ENCODE measurements at regions not wholly inside any gene's neighbourhood (a gene's known extent, or its start where the extent isn't known, plus 50 kb on each side); places are given as distances from the start of the nearest gene placed in this dataset.
A peak's percentile ranks its signal among the peaks of the same experiment; 100 is the strongest.

DNA sequence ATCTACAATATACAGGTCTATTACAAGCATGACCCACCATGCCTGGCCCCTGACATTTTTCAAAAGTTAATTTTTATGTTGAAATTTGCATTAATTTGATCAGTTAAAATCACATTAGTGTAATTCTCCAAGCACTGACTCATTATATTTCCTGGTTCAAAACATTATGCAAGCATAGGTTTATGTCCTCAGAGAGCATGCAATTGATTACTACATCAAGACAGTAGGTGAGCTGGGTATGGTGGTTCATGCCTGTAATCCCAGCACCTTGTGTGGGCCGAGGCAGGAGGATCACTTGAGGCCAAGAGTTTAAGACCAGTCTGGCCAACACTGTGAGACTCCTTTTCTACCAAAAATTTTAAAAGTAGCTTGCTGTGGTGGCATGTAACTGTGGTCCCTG is 248.8 kb upstream of the KLHL1 start:
- no peaks in the 10 kb centered on the region for H3K9me3 ChIP-seq (replicated peaks)
- no peaks in the 10 kb centered on the region for H3K4me1 ChIP-seq
- H3K27me3 ChIP-seq, result no peaks in the 10 kb centered on the region
- H3K36me3 ChIP-seq, result no peaks in the 10 kb centered on the region
- no peak overlapping the region for H3K4me3 ChIP-seq
- H3K27ac ChIP-seq, result no peak overlapping the region
- no peak for DNase-seq

DNA sequence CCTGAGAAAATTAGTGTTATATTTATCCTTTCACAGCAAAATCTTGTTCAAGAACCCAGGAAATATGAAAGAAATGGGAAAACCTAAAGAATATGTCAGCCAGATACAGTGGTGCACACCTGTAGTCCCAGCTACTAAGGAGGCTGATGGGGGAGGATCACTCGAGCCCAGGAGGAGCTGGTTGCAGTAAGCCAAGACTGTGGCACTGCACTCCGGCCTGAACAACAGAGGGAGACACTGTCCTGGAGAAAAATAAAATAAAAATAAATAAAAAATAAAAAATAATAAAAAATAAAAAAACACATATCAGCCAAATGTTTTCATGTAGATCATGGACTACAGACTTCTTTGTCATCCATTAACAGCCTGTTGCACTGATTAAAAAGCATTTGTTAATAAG is 244.8 kb upstream of the KLHL1 start:
- no peaks in the 10 kb centered on the region for H3K4me1 ChIP-seq
- H3K4me3 ChIP-seq, result no peak overlapping the region
- no peaks in the 10 kb centered on the region for H3K36me3 ChIP-seq
- no peaks in the 10 kb centered on the region for H3K9me3 ChIP-seq (replicated peaks)
- no peak for DNase-seq
- H3K27ac ChIP-seq, result no peak overlapping the region
- H3K27me3 ChIP-seq, result no peaks in the 10 kb centered on the region

DNA sequence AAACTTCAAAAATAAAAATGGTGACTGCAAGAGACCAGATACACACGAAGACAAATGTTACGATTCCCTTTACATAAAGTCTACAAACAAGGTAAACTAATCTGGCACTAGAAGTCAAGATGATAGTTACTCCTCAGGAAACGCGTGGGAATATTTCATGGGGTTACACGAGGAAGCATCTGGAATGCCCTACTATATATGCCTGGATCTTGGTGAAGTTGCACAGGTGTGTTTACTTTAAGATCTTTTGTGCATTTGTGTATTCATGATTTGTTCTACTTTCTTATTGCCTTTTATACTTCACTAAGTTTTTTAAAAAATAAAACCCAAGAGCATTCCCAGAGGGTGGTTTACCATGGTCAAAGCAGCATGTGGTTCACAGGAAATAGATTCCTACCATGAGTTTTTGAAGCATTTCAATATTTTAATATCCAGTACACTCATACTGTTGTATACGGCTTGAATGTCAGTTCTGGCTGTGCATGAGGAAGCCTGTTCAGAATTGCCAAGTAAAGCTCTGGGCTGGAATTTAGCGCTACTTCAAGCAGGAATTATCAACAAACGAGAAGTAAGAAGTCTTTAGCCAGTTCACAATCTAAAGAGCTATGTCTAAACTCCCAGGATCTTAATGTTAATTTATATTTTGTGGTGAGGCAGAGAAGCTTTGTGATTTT is 239.8 kb upstream of the KLHL1 start:
- Histone ChIP-seq H3K4me1 (no peaks in the 10 kb centered on the region), H3K4me3 (no peak overlapping the region), H3K36me3 (no peaks in the 10 kb centered on the region), H3K9me3 (replicated peaks) (no peaks in the 10 kb centered on the region), H3K27me3 (no peaks in the 10 kb centered on the region), H3K27ac (no peak overlapping the region)
- DNase-seq, result no peak

DNA sequence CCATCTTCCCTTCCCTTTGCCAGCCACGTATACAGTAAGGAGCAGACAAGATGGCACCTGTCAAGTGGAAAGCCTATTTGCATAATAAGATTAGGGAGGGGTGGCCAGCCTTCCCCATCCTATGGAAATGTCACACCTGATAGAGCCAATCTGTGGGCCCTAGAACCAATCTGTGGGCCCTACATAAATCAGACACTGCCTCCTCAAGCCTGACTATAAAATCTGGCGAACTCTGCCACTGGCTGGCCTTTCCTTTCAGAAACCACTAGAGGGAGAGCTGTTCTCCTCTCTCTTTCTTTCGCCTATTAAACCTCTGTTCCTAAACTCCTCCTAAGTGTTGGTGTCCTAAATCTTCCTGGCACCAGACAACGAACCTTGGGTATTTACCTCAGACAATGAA is 231.5 kb upstream of the KLHL1 start:
- H3K9me3 ChIP-seq (replicated peaks), result no peaks in the 10 kb centered on the region
- DNase-seq, result peak; percentile 8 to 57
- no peak overlapping the region for H3K27ac ChIP-seq
- no peaks in the 10 kb centered on the region for H3K36me3 ChIP-seq
- no peaks in the 10 kb centered on the region for H3K27me3 ChIP-seq
- no peak overlapping the region for H3K4me3 ChIP-seq
- H3K4me1 ChIP-seq, result no peaks in the 10 kb centered on the region

DNA sequence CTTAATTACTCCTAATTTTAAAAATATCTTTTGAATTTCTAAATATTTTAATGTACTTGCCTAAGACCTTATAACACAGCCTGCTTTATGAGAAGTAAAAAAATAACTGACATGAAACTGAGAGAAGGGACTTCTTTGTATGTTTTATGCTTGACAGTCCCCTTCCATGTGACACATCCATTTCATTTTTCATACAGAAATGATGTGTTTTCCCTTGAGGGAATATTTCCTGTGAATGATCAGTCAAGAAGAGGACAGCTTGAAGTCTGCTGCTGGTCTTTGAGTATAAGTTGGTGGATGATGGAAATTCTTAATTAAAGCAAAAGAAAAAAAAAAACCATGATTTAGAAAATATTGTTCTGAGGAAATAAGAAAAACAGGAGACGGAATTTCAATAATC is 230.4 kb upstream of the KLHL1 start:
- H3K36me3 ChIP-seq, result no peaks in the 10 kb centered on the region
- no peaks in the 10 kb centered on the region for H3K9me3 ChIP-seq (replicated peaks)
- H3K27me3 ChIP-seq, result no peaks in the 10 kb centered on the region
- no peak for DNase-seq
- H3K4me1 ChIP-seq, result no peaks in the 10 kb centered on the region
- no peak overlapping the region for H3K27ac ChIP-seq
- H3K4me3 ChIP-seq, result no peak overlapping the region

DNA sequence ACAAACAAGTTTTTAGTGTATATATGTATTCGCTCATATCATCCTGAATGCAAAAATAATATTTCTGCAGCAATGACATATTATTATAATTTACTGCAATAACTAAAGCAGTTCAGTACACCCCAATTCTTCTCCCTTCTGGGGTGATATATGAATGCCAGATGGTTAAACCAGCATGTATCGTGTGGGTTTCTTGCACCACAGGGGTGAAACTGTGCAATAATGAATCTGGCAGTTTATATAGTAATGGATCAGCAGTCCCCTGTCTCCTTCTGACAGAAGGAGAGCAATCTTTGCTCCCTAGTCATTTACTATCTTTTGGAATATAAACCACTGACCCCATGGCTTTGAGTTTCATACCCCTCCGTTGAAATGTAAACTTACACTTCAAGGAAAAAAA is 228.6 kb upstream of the KLHL1 start:
- no peaks in the 10 kb centered on the region for H3K27me3 ChIP-seq
- H3K9me3 ChIP-seq (replicated peaks), result no peaks in the 10 kb centered on the region
- DNase-seq, result no peak
- H3K27ac ChIP-seq, result no peak overlapping the region
- no peaks in the 10 kb centered on the region for H3K36me3 ChIP-seq
- no peak overlapping the region for H3K4me3 ChIP-seq
- H3K4me1 ChIP-seq, result no peaks in the 10 kb centered on the region

DNA sequence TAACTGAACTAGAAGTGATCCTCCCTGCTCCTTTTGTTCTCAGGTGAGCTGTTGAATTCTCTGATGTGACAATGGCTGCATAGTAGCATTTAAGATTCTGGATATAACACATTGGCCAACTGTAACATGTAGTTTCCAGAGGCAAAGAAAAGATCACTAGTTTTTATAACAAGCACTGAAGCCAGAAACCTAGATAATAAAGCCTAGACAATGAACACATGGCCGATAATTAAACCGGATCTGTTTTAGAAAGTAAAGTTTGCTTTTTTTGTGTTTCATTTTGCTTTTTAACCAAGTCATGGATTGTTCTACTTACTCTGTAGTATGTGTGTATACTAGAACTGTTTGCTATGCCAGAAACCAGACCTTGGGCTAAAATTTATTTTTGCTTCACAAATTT is 225.5 kb upstream of the KLHL1 start:
- no peak for DNase-seq
- Histone ChIP-seq H3K9me3 (replicated peaks) (no peaks in the 10 kb centered on the region), H3K4me1 (no peaks in the 10 kb centered on the region), H3K36me3 (no peaks in the 10 kb centered on the region), H3K27me3 (no peaks in the 10 kb centered on the region), H3K4me3 (no peak overlapping the region), H3K27ac (no peak overlapping the region)

DNA sequence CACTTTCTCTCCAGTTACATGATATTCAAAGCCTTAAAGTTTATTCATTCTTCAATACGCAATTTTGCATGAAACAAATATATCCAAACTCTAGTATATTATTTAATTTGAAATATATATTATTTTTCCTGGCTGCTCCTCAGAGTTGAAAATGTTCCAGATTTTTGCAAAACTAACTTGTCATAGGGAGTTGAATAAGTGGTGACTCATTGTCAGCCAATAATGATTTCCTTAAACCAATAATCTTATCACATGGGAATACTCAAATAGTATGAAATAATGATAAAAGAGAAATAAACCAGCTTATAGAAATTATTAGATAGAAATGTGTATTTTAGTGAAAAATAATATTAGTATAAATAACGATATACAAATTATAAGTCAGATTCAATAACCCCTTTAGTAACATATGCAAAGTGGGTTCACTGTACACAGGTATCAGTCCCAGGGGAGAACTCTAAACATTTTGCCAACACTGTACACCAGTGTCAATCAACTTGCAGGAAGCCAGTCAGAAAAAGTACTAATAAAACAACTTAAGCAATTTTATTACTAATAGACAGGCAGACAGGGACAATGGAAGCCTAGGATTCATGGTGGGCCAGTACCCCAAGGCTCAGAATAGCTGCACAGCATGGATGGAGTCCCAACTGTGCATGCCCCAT is 222.6 kb upstream of the KLHL1 start:
- Histone ChIP-seq H3K27ac (no peak overlapping the region), H3K4me3 (no peak overlapping the region), H3K36me3 (no peaks in the 10 kb centered on the region), H3K27me3 (no peaks in the 10 kb centered on the region), H3K4me1 (no peaks in the 10 kb centered on the region), H3K9me3 (replicated peaks) (no peaks in the 10 kb centered on the region)
- DNase-seq, result no peak

DNA sequence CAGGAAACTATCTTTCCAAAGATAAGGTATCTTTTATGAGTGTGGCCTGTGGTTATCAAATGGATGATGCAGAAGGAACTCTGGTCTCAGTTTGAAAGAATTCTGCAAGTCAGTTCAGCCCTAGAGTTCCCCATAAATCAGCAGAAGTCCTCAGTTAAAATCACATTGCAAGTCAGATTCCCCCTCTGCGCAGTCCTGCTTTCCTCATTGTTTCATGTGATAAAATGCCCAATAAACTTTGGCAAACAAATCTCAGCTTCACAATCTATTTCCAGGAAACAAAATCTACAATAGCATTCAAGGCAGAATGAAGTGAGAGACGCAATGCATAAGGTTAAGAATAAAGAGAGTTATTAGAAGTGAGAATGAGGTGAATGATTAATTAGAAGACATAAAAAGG is 216.3 kb upstream of the KLHL1 start:
- Histone ChIP-seq H3K4me3 (no peak overlapping the region), H3K27me3 (no peaks in the 10 kb centered on the region), H3K4me1 (no peaks in the 10 kb centered on the region), H3K27ac (no peak overlapping the region), H3K9me3 (replicated peaks) (no peaks in the 10 kb centered on the region), H3K36me3 (no peaks in the 10 kb centered on the region)
- no peak for DNase-seq

DNA sequence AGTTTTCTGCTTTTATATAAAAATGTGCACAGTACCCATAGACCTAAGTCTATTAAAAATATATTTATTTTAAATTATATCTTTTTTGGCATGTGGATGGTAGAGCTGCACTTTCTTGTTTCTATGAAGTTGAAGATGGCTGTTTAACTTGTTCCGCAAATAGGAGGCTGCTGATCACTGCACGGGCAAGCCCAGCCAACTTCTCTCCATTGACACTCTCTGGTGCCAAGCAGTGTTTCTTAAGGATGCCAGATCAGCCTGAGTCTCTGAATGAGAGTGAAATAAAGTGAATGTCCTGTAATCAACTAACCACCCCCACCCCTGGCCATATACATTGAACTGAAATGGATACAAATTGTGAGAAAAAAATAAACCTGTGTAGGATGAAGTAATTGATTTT is 202.9 kb upstream of the KLHL1 start:
- no peaks in the 10 kb centered on the region for H3K27me3 ChIP-seq
- no peaks in the 10 kb centered on the region for H3K4me1 ChIP-seq
- DNase-seq, result no peak
- H3K4me3 ChIP-seq, result no peak overlapping the region
- H3K9me3 ChIP-seq (replicated peaks), result no peaks in the 10 kb centered on the region
- H3K27ac ChIP-seq, result no peak overlapping the region
- no peaks in the 10 kb centered on the region for H3K36me3 ChIP-seq

DNA sequence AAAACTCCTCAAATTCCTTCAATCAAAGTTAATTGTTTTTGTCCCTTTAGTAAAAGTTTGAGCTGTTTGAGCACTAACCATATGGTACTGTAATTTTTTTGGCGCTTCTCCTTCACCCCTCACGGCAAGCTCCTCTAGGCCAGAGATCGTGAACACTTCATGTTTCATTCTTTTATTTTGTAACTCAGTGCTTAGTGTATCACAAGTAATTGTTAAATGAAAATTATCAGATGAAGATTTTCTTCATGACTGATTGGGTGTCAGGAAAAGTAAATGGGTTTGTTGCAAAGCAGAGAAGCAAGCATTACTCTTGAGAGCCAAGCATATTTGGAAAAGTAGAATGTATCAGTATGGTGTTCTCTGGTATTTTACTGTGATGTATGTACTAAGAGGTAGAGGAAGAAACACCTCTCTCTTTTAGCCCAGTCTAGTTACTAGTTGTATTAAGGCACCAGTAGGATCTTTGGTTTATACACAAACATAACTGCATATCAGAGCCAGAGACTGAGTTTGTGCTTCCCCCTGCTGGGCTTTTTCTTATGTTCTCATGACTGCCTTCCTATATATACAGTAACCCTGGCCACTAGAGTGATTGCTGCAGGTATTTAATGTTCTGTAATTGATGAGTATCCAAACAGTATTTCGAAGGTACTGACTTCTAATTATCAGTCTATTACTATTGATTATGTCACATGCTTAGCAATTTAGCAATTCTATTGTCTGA is 202.3 kb upstream of the KLHL1 start:
- Histone ChIP-seq H3K4me3 (no peak overlapping the region), H3K36me3 (no peaks in the 10 kb centered on the region), H3K27me3 (no peaks in the 10 kb centered on the region), H3K27ac (no peak overlapping the region), H3K4me1 (no peaks in the 10 kb centered on the region), H3K9me3 (replicated peaks) (no peaks in the 10 kb centered on the region)
- peak; percentile 28 to 67 for DNase-seq

DNA sequence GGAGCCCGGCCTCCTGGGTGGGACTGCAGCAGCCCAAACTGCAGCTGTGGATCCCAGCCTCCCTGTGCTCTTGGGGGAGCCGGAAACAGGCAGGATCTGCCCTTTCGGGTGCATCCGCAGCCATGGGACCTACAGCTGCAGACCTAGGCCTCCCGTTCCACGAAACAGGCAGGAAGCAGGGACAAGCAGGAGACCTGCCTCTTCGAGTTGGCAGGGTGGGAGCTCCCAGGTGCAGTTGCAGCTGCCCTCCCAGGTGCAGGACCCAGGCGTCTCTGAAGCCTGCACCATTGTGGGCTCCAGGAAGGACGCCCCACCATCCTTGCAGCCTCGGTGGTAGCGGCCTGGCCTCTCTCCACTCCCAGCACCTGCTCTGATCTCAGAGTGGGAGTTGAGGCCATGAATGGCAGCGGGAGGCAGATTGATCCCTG is 189.0 kb upstream of the KLHL1 start:
- Histone ChIP-seq H3K27me3 (no peaks in the 10 kb centered on the region), H3K9me3 (replicated peaks) (no peaks in the 10 kb centered on the region), H3K4me3 (no peak overlapping the region), H3K36me3 (no peaks in the 10 kb centered on the region), H3K27ac (no peak overlapping the region), H3K4me1 (no peaks in the 10 kb centered on the region)
- DNase-seq, result no peak

DNA sequence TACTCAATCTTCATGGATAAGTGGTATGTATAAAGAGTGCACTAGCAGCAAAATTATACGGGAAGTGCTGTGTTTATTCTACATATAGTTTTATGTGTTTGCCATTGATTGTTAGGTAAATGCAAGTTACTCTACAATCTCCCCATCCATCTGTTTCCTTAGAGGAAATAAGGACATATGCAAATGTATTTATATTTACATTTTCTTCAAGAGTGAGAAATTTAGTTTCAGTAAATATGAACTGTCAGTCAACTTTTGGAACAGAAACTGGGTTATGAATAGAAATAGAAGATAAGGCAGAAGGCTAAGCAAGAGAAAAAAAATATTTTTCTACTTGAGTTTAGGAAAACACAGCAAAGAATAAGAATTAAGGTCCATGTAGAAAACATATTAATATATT is 176.1 kb upstream of the KLHL1 start:
- Histone ChIP-seq H3K4me1 (no peaks in the 10 kb centered on the region), H3K27ac (no peak overlapping the region), H3K9me3 (replicated peaks) (no peaks in the 10 kb centered on the region), H3K36me3 (no peaks in the 10 kb centered on the region), H3K4me3 (no peak overlapping the region), H3K27me3 (no peaks in the 10 kb centered on the region)
- DNase-seq, result no peak

DNA sequence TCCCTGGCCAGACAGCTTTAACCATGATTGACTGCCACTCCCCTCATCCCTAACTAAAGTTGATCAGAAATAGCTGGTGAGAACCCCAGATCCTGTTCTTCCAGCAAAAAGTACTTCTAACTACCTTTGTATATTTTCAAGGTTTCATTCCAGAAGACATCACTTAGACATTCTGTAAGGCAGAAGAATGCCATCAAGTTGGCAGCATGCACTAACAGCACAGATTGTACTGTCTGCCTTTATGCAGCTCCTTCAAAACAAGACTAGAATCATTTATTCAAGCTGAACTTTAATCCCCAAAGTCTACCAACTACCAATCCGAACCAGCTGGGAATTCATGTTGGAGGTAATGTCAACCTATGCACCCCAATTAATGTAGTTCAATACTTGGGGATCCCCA is 167.6 kb upstream of the KLHL1 start:
- no peaks in the 10 kb centered on the region for H3K9me3 ChIP-seq (replicated peaks)
- no peaks in the 10 kb centered on the region for H3K4me1 ChIP-seq
- no peak overlapping the region for H3K4me3 ChIP-seq
- H3K27ac ChIP-seq, result no peak overlapping the region
- H3K27me3 ChIP-seq, result no peaks in the 10 kb centered on the region
- no peak for DNase-seq
- H3K36me3 ChIP-seq, result no peaks in the 10 kb centered on the region

DNA sequence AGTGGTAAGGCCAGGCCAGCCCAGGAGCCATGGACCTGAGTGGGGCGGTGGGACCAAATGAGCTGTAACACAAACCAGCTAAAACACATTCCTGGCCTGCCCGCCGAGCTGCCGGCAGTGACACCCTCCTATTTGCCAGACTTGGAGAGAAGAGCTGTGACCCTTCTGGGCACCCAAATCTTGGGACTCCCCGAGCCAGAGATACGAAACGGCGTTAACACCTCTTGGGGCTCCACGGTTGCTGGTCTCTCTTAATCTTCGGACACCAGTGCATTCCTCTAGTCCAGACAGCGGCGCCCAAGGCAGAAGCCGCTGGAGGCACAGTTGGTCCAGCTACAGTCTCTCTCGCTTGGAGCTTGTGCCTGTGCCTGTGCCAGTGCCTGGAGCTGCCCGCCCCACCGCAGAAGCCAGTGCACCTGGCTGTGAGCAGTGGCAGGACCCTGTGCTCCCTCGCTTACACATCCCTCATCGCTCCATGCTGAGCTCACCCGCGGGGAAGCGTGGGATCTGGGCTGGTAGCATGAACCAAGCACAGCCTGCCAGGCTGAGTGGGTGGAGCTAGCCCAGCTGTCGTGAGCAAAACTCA is 147.2 kb upstream of the KLHL1 start:
- Histone ChIP-seq H3K9me3 (replicated peaks) (no peaks in the 10 kb centered on the region), H3K4me1 (no peaks in the 10 kb centered on the region), H3K36me3 (no peaks in the 10 kb centered on the region), H3K4me3 (no peak overlapping the region), H3K27me3 (no peaks in the 10 kb centered on the region), H3K27ac (no peak overlapping the region)
- DNase-seq, result peak in 1 of 2 experiments; percentile 6
